ENCODE measurements at regions not wholly inside any gene's neighbourhood (a gene's known extent, or its start where the extent isn't known, plus 50 kb on each side); places are given as distances from the start of the nearest gene placed in this dataset.

DNA sequence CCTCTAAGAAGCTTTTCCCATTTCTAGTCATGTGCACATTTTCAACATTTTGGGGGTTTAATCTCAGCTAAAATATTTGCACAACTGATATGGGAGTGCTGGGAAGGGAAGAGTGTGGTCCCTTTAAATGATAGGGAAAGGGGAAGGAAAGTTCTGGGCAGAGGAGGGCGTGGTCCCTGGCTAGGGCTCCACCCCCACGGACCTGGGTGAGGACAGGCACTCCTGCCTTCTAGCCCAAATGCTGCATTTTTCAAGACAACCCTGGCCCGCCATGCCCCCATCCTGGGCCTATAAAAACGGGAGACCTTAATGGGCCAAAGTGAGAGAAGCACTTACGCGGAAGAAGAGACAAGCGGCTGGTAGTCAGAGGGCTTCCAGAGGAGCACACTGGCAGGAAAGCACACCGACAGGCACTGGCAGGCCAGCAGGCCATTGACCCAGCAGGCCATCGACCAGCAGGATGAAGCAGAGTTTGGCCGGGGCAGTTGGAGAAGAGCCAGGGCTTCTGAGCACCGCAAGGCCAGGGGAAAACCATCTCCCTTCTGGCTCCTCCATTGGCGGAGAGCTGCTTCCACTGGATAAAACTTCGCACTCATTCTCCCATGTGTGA, 266.7 kb downstream of the SPRY2 start:
- peak overlapping the region; percentile 41 to 64 (median 51) for H3K4me3 ChIP-seq (ENCODE audit: low read depth in 1 of 3, low read length in 3 of 3)
- WGBS: 30% methylated on average over 13 of the region's 13 CpGs
- peak; percentile 50 for TF ChIP-seq FOXA1 (IDR thresholded peaks at IDR 0.05)
- TF ChIP-seq RAD21 (IDR thresholded peaks at IDR 0.05): peak in 1 of 2 donors; percentile 37
- TF ChIP-seq, protein P1, sequence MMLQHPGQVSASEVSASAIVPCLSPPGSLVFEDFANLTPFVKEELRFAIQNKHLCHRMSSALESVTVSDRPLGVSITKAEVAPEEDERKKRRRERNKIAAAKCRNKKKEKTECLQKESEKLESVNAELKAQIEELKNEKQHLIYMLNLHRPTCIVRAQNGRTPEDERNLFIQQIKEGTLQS (IDR thresholded peaks at IDR 0.05): peak; percentile 17
- TF ChIP-seq JUND (IDR thresholded peaks at IDR 0.05): peak; percentile 28 to 59
- TF ChIP-seq CTCF (IDR thresholded peaks at IDR 0.05; ENCODE audit: low read depth, low read length, missing input control): no peak
- TF ChIP-seq HNF4A (conservative IDR thresholded peaks at IDR 0.05): peak; percentile 80 to 87
- TF ChIP-seq, protein P2, sequence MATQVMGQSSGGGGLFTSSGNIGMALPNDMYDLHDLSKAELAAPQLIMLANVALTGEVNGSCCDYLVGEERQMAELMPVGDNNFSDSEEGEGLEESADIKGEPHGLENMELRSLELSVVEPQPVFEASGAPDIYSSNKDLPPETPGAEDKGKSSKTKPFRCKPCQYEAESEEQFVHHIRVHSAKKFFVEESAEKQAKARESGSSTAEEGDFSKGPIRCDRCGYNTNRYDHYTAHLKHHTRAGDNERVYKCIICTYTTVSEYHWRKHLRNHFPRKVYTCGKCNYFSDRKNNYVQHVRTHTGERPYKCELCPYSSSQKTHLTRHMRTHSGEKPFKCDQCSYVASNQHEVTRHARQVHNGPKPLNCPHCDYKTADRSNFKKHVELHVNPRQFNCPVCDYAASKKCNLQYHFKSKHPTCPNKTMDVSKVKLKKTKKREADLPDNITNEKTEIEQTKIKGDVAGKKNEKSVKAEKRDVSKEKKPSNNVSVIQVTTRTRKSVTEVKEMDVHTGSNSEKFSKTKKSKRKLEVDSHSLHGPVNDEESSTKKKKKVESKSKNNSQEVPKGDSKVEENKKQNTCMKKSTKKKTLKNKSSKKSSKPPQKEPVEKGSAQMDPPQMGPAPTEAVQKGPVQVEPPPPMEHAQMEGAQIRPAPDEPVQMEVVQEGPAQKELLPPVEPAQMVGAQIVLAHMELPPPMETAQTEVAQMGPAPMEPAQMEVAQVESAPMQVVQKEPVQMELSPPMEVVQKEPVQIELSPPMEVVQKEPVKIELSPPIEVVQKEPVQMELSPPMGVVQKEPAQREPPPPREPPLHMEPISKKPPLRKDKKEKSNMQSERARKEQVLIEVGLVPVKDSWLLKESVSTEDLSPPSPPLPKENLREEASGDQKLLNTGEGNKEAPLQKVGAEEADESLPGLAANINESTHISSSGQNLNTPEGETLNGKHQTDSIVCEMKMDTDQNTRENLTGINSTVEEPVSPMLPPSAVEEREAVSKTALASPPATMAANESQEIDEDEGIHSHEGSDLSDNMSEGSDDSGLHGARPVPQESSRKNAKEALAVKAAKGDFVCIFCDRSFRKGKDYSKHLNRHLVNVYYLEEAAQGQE (IDR thresholded peaks at IDR 0.05): peak; percentile 66
- TF ChIP-seq EGR1 (IDR thresholded peaks at IDR 0.05; ENCODE audit: low read depth in 2 of 2): peak; percentile 12 to 31
- peak; percentile 95 for TF ChIP-seq SP1 (IDR thresholded peaks at IDR 0.05)
- TF ChIP-seq, protein P3, sequence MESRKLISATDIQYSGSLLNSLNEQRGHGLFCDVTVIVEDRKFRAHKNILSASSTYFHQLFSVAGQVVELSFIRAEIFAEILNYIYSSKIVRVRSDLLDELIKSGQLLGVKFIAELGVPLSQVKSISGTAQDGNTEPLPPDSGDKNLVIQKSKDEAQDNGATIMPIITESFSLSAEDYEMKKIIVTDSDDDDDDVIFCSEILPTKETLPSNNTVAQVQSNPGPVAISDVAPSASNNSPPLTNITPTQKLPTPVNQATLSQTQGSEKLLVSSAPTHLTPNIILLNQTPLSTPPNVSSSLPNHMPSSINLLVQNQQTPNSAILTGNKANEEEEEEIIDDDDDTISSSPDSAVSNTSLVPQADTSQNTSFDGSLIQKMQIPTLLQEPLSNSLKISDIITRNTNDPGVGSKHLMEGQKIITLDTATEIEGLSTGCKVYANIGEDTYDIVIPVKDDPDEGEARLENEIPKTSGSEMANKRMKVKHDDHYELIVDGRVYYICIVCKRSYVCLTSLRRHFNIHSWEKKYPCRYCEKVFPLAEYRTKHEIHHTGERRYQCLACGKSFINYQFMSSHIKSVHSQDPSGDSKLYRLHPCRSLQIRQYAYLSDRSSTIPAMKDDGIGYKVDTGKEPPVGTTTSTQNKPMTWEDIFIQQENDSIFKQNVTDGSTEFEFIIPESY (IDR thresholded peaks at IDR 0.05): peak; percentile 75
- TF ChIP-seq, protein P4, sequence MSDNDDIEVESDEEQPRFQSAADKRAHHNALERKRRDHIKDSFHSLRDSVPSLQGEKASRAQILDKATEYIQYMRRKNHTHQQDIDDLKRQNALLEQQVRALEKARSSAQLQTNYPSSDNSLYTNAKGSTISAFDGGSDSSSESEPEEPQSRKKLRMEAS (IDR thresholded peaks at IDR 0.05): peak; percentile 95
- no peak for TF ChIP-seq TAF1 (conservative IDR thresholded peaks at IDR 0.05)
- no peak for TF ChIP-seq HNF4G (IDR thresholded peaks at IDR 0.05)
- TF ChIP-seq RXRA (IDR thresholded peaks at IDR 0.05): peak; percentile 99 to 100
- TF ChIP-seq FOXA2 (IDR thresholded peaks at IDR 0.05): no peak
- peak; percentile 89 for TF ChIP-seq YY1 (IDR thresholded peaks at IDR 0.05)
- peak in 1 of 2 donors; percentile 61 for TF ChIP-seq GABPA (IDR thresholded peaks at IDR 0.05 in 1 of 2, conservative IDR thresholded peaks at IDR 0.05 in 1 of 2)
- peak; percentile 70 for TF ChIP-seq NR2F2 (IDR thresholded peaks at IDR 0.05)
- H3K36me3 ChIP-seq (ENCODE audit: control insufficient read depth in 4 of 4, insufficient read depth in 3 of 4, low read depth in 1 of 4, low read length in 3 of 4): no peaks in the 10 kb centered on the region
- peak overlapping the region; percentile 86 to 88 for H3K27ac ChIP-seq (ENCODE audit: low read depth in 1 of 2, low read length in 2 of 2)
- peaks cover 5 to 12% (median 9%) of the 10 kb centered on the region in 4 donors for H3K4me1 ChIP-seq (ENCODE audit: control insufficient read depth in 4 of 4, insufficient read depth in 4 of 4, low read length in 3 of 4)
- no peaks in the 10 kb centered on the region for H3K27me3 ChIP-seq (ENCODE audit: control insufficient read depth in 4 of 4, insufficient read depth in 4 of 4, low read length in 3 of 4)
- DNase-seq (ENCODE audit: low spot score): no peak
- peak overlapping the region; percentile 28 to 41 for H3K9ac ChIP-seq (ENCODE audit: low read depth in 1 of 2, low read length in 2 of 2)
- H3K9me3 ChIP-seq (ENCODE audit: control insufficient read depth in 4 of 4, low read length in 3 of 4): no peaks in the 10 kb centered on the region

Data from liver (tissue), 8 donors.